Stimulated activated CD8-positive, alpha-beta memory T cell treated with anti-CD3 and anti-CD28 coated beads, Interleukin-7, amount 100 ng/mL, for 4 hours (primary cell): ENCODE measurements at regions not wholly inside any gene's neighbourhood (a gene's known extent, or its start where the extent isn't known, plus 50 kb on each side); places are given as distances from the start of the nearest gene placed in this dataset.
"Not testable (repeated sequence)": the region's sequence is repeated elsewhere in the genome, so short reads cannot be mapped to it uniquely, and the experiment has no call there.

ENCODE experiments used
- DNase-seq, 2 donors: peaks; one replicate each; pipeline ENCODE4 v3.0.0-alpha.2; 2020; ENCODE audit warnings: low read depth in 2 of 2

- no peak for DNase-seq
Measured at GRCh38 chr12:128109236-128109635, 157.7 kb upstream of the TMEM132C start.

DNA sequence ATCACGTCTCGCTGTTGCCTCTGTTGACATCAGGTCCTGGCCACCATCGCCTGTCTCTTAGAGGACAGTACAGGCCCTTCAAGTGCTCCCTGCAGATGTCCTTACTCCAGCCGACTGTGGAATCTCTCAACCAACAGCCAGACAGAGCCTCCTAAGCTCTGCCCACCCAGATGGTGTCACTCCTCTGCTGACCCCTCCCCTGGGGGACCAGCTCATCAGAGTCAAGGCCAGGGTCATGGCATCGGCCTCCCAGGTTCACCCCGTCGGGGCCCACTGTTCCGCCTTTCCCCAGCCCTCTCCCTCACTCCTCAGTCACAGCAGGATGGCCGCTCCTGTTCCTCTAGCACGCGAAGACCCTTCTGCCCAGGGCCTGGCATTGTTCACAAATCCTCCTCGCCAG, 157.3 kb upstream of the TMEM132C start:
- no peak for DNase-seq

GRCh38 chr12:128111333-128111732, 155.6 kb upstream of the TMEM132C start:
- DNase-seq = no peak

- DNase-seq = no peak
Measured at GRCh38 chr12:128111951-128112350, 155.0 kb upstream of the TMEM132C start.

- not testable (repeated sequence) for DNase-seq
Measured at GRCh38 chr12:128113250-128113649, 153.7 kb upstream of the TMEM132C start.

- DNase-seq = no peak
Measured at GRCh38 chr12:128114485-128114884, 152.5 kb upstream of the TMEM132C start.

- no peak for DNase-seq
Measured at GRCh38 chr12:128116537-128116936, 150.4 kb upstream of the TMEM132C start.

DNA sequence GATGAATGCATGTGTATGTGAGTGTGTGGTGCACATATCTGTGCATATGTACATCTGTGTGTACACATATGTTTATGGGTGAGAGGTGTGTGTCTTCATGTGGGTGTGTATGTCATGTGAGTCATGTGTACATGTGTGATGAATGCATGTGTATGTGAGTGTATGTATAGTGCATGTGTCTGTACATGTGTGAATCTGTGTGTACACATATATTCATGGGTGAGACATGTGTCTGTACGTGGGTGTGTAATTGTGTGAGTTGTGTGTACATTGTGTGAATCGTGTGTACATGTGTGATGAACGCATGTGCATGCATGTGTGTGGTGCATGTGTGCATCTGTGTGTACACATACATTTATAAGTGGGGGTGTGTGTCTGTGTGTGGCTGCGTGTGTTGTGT, 146.9 kb upstream of the TMEM132C start:
- no peak for DNase-seq

DNA sequence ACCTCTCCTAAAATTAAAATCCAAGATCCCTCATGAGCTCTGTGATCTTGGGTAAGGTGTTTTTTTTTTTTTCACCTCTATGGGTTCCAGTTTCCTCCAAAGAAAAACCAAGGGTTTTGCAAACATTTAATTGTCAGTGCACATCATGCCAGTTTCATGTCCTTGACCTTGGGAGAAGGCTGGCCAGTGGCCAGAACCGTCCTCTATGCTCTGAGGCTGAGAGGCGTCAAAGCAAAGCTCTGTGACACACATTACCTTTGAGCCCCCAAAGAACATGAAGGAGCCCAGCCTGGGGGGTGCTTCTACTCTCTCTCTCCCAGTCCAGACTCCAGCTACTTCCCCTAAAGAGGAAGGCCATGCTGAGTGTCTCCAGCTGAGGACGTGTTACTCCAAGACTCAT, 145.5 kb upstream of the TMEM132C start:
- DNase-seq = no peak

DNA sequence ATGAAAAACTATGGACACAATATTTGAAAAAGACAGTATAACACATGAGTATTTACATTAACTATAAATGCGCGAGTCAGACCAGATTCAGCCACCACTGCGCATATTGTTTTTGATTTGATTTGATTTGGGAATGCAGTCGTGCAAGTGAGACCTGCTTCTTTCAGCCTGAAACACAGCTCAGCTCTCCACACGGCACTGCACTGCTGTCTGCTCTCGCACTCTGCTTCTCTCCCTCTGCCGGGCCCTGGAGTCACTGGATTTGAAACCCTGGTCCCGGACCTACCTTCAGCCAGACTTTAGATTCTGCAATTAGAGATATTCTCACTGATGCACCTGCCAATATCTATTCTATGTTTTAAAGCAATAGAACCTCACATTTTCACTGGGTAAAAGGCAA, 143.9 kb upstream of the TMEM132C start:
- no peak for DNase-seq

DNA sequence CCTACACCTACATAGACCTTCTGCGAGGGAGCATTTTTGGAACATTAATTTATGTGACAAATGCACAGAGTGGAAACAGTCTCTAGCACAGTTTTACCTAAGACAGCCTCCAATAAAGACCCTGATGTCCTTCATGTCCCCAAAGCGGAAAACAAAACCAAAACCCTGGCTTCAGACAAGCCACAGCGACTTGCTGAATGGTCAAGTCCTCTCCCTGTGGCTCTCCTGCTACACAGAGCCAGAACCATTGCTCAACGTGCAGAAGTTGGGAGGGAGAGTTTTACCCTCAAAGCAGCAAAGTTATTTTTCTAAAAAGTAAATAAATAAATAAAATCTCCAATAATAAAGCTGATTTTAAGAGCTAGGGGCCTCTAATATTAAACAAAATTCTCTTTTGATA, 135.0 kb upstream of the TMEM132C start:
- no peak for DNase-seq

DNA sequence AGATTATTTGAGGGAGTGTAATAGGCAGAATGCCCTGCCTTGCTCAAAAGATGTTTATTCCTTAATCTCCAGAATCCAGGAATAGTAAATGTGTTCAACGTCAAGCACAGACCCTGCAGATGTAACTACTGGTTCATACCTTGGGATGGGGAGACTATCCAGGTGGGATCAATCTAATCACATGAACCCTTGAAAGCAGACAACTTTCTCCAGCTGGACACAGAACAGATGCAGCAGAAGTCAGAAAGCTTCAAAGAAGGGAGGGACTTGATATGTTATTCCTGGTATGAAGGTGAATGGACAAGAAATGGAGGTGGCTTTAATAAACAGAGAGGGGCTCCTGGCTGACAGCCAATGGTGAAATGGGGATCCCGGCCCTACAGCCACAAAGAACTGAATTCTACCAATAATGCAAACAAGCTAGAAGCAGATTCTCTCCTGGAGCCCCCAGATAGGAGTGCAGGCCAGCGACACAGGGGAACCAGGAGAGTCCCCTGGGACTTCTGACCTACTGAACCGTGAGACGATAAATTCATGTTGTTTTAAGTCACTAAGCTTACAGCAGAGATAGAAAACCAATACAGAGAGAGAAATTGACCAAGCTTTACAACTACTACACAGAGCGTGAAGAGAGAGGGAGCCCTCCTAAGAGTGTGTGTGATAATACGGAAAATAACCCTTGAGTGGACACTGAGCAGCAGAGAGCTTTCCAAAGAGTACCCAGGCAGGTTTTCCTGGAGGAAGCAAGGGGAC, 133.5 kb upstream of the TMEM132C start:
- DNase-seq = no peak

DNA sequence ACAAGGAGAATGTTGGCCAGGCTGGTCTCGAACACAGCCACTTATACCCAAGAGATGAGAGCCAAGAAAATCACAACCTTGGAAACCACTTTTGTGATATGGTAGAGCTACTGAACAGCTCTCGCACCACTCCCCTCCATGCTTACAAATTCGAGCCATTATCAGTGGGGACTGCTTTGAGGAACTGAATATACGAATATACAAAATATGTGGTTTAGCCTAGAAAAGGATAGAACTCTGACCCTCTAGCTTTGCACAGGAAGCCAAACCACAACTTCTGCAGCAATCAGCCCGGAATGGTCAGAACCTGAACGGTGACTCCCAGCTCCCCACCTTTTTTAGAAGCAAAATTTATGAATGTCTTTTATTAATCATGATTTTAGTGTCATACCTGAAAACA, 129.8 kb upstream of the TMEM132C start:
- no peak for DNase-seq

- DNase-seq = no peak
Measured at GRCh38 chr12:128138125-128138524, 128.8 kb upstream of the TMEM132C start.

DNA sequence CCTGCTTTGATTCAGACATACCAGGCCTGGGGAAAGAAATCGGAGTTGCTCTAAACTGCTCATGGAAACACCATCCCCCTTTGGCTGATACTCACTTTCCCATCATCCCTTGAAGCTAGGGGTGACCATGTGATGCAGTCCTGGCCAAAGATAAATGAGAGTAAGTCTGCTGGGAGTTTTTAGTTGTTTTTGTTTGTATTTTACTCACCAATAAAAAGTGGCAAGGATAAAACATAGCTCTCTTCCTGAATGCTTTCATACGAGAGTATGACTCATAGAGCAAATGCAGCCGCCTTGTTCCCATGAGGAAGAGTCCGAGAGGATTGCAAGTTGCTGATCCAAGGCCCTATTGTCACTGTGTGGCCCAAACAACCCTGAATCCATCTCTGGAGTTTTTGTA, 126.4 kb upstream of the TMEM132C start:
- no peak for DNase-seq

- DNase-seq = no peak
Measured at GRCh38 chr12:128150961-128151360, 116.0 kb upstream of the TMEM132C start.

DNA sequence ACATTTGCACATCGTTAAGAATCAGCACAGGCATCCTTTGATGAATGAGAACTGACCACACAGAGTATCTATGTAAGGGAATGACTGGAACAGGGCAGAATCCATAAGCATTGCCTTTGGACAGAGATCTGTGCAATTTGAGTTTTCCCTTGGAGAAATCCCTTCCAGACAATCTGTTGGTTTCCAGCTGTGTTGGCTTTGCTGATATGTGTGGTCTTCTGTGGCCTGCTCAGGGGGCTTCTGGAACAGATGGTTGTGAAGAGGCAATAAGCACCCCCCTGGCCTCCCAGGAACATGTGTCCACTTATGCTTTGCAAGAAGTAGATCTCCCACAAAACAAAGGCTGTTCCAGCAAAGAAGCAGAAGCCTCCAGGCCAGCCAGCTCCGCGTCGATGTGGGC, 111.4 kb upstream of the TMEM132C start:
- no peak for DNase-seq

- DNase-seq = no peak
Measured at GRCh38 chr12:128163086-128163485, 103.9 kb upstream of the TMEM132C start.

GRCh38 chr12:128164533-128164932, 102.4 kb upstream of the TMEM132C start:
- no peak for DNase-seq

GRCh38 chr12:128165387-128165786, 101.6 kb upstream of the TMEM132C start:
- no peak for DNase-seq

GRCh38 chr12:128168273-128168672, 98.7 kb upstream of the TMEM132C start:
- DNase-seq = no peak

DNA sequence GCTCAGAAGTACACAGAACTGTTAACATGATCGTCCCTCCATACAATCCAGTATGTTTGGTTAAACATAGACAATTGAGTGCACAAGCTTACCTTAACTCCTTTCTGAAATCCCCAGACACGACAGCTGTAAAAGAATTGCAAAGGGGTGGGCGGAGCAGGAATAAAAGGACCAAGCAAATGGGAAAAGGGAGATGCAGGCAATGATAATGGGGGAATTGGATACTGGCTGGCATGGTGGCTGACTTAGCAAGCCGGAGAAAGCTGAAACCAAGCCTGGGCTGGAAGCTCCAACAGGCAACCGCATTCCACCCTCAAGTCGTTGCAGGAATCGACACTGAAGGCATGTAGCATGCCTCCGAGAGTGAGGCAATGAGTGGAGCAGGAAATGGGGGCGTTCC, 96.8 kb upstream of the TMEM132C start:
- no peak for DNase-seq

- DNase-seq = no peak
Measured at GRCh38 chr12:128178565-128178964, 88.4 kb upstream of the TMEM132C start.

DNA sequence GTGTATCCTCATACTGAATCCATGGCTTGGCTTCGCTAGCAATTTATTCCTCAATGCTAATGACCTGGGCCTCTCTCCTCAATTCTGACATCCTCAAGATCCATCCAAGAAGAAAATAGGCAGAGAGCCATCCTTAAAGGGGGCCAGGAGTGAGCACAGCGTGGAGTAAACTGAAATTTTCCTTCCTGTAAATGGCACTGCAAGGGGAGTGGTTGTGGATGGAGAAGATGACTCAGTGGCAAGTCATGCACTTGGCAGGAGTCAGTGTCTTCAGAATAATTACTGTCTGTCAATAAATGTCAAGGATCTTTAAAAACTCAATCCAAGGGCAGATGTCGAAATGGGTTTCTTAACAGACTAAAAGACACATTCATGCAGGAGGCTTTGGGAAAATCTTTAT, 88.0 kb upstream of the TMEM132C start:
- DNase-seq = no peak
